NCI-H460 (cell line): ENCODE measurements at regions not wholly inside any gene's neighbourhood (a gene's known extent, or its start where the extent isn't known, plus 50 kb on each side); places are given as distances from the start of the nearest gene placed in this dataset.
"Not testable (repeated sequence)": the region's sequence is repeated elsewhere in the genome, so short reads cannot be mapped to it uniquely, and the experiment has no call there.

Experiments
- DNase-seq: peaks from one replicate; pipeline ENCODE4 v3.0.0-alpha.2; 2016; ENCODE audit warnings: low read depth; ENCODE audit errors: extremely low read depth

- DNase-seq = no peak
Observed at GRCh38 chr5:136924490-136924889, 559.1 kb upstream of the TRPC7 start.

GRCh38 chr5:136910625-136911024 is 545.3 kb upstream of the TRPC7 start:
- no peak for DNase-seq

GRCh38 chr5:136909906-136910305 is 544.6 kb upstream of the TRPC7 start:
- DNase-seq = no peak

GRCh38 chr5:136907371-136907770 is 542.0 kb upstream of the TRPC7 start:
- DNase-seq = no peak

GRCh38 chr5:136906545-136906944 is 541.2 kb upstream of the TRPC7 start:
- DNase-seq = no peak

GRCh38 chr5:136905571-136905970 is 540.2 kb upstream of the TRPC7 start:
- no peak for DNase-seq

GRCh38 chr5:136894070-136894469 is 528.7 kb upstream of the TRPC7 start:
- DNase-seq = no peak

- DNase-seq = no peak
Observed at GRCh38 chr5:136892000-136892399, 526.7 kb upstream of the TRPC7 start.

- no peak for DNase-seq
Observed at GRCh38 chr5:136891175-136891972, 526.0 kb upstream of the TRPC7 start.

- no peak for DNase-seq
Observed at GRCh38 chr5:136890431-136891148, 525.2 kb upstream of the TRPC7 start.

- DNase-seq = no peak
Observed at GRCh38 chr5:136886608-136887007, 521.3 kb upstream of the TRPC7 start.

GRCh38 chr5:136864960-136865359 is 499.6 kb upstream of the TRPC7 start:
- DNase-seq = no peak

- no peak for DNase-seq
Observed at GRCh38 chr5:136856648-136857047, 491.3 kb upstream of the TRPC7 start.

GRCh38 chr5:136853971-136854370 is 488.6 kb upstream of the TRPC7 start:
- no peak for DNase-seq

GRCh38 chr5:136840601-136841000 is 475.3 kb upstream of the TRPC7 start:
- no peak for DNase-seq

GRCh38 chr5:136836093-136836492 is 470.7 kb upstream of the TRPC7 start:
- no peak for DNase-seq

- DNase-seq = no peak
Observed at GRCh38 chr5:136820848-136821247, 455.5 kb upstream of the TRPC7 start.

GRCh38 chr5:136819526-136820302 is 454.4 kb upstream of the TRPC7 start:
- no peak for DNase-seq

- DNase-seq = no peak
Observed at GRCh38 chr5:136816327-136816726, 451.0 kb upstream of the TRPC7 start.

GRCh38 chr5:136814619-136815378 is 449.5 kb upstream of the TRPC7 start:
- no peak for DNase-seq

GRCh38 chr5:136812270-136812669 is 446.9 kb upstream of the TRPC7 start:
- DNase-seq = not testable (repeated sequence)
